ENCODE measurements at regions not wholly inside any gene's neighbourhood (a gene's known extent, or its start where the extent isn't known, plus 50 kb on each side); places are given as distances from the start of the nearest gene placed in this dataset.

DNA sequence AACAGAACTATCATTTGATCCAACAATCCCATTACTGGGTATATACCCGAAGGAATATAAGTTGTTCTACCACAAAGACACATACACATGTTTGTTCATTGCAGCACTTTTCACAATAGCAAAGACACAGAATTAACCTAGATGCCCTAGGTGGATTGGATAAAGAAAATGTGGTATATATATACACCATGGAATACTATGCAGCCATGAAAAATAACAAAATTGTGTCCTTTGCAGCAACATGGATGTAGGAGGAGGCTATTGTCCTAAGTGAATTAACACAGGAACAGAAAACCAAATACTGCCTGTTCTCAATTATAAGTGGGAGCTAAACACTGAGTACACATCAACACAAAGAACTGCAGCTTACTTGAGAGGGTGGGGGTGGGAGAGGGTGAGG, 142.5 kb downstream of the IL20RB start:
- TF ChIP-seq, protein P1, sequence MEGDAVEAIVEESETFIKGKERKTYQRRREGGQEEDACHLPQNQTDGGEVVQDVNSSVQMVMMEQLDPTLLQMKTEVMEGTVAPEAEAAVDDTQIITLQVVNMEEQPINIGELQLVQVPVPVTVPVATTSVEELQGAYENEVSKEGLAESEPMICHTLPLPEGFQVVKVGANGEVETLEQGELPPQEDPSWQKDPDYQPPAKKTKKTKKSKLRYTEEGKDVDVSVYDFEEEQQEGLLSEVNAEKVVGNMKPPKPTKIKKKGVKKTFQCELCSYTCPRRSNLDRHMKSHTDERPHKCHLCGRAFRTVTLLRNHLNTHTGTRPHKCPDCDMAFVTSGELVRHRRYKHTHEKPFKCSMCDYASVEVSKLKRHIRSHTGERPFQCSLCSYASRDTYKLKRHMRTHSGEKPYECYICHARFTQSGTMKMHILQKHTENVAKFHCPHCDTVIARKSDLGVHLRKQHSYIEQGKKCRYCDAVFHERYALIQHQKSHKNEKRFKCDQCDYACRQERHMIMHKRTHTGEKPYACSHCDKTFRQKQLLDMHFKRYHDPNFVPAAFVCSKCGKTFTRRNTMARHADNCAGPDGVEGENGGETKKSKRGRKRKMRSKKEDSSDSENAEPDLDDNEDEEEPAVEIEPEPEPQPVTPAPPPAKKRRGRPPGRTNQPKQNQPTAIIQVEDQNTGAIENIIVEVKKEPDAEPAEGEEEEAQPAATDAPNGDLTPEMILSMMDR (conservative IDR thresholded peaks at IDR 0.05; ENCODE audit: low read depth, low read length), result no peak
- TF ChIP-seq EZH2 (IDR thresholded peaks at IDR 0.05; ENCODE audit: borderline replicate concordance, low read depth, low read length, poor library complexity, severe bottlenecking), result no peak

Measured in A673 (cell line).